ENCODE measurements at regions not wholly inside any gene's neighbourhood (a gene's known extent, or its start where the extent isn't known, plus 50 kb on each side); places are given as distances from the start of the nearest gene placed in this dataset.
"Not testable (repeated sequence)": the region's sequence is repeated elsewhere in the genome, so short reads cannot be mapped to it uniquely, and the experiment has no call there.

DNA sequence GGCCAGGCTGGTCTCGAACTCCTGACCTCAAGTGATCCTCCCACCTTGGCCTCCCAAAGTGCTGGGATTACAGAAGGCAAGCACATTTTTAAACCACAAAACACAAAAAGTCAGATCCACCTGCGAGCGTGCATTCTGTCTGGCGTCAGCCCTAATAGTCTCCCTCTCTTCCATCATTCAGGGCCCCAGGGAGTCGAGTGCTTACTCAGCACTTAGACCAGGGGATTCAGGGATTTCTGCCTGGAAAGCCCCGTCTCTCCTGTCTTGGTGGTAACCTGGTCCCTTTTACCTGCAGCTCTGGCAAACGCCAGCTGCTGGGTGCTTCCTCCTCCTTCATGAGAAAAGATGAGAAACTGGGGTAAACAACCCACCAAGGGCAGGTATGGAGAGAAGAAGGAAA lies 443.1 kb downstream of the SOX9 start:
- H3K4me3 ChIP-seq, result no peak overlapping the region
- no peaks in the 10 kb centered on the region for H3K9me3 ChIP-seq (replicated peaks)
- no peaks in the 10 kb centered on the region for H3K27me3 ChIP-seq (replicated peaks)
- no peak overlapping the region for H3K27ac ChIP-seq
- no peaks in the 10 kb centered on the region for H3K36me3 ChIP-seq
- H3K4me1 ChIP-seq (replicated peaks), result no peaks in the 10 kb centered on the region
- no peak for DNase-seq (ENCODE audit: low read depth in 1 of 2, low spot score in 2 of 2)

DNA sequence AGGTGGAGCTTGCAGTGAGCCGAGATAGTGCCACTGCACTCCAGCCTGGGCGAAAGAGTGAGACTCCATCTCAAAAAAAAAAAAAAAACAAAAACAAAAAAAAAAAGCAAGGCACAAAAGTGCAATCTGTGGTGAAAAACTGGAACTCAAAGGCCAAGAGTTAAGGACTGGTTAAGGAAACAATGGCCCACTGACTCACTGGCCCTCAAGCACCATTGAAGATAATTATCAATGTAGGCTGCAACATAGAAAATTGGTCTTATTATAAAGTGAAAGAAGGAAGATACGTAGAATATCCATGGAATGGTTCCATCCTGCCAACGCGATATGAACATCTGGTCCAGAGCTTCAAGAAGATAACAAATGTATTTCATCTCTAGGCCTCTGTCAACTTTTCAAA lies 444.2 kb downstream of the SOX9 start:
- H3K27me3 ChIP-seq (replicated peaks), result no peaks in the 10 kb centered on the region
- no peak for DNase-seq (ENCODE audit: low read depth in 1 of 2, low spot score in 2 of 2)

DNA sequence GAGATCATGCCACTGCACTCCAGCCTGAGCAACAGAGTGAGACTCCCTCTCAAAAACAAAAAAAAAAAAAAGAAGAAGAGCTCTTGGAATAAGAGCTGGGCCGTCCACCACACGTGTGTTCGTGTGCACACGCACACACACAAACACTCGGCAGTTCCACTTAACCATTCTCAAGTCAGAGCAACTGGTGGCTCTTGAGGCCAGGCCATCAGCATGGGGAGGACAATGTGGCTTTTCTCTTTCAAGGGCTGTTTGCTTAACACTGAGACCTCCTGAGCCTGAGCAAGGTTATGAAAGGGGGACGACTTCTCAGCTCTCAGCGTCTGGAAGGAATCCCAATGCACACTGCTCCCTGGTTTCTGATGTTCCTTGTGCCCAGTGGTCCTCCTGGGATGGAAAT lies 444.9 kb downstream of the SOX9 start:
- Histone ChIP-seq H3K36me3 (no peaks in the 10 kb centered on the region), H3K4me1 (replicated peaks) (no peaks in the 10 kb centered on the region), H3K27me3 (replicated peaks) (no peaks in the 10 kb centered on the region), H3K4me3 (no peak overlapping the region), H3K27ac (no peak overlapping the region), H3K9me3 (replicated peaks) (no peaks in the 10 kb centered on the region)
- DNase-seq (ENCODE audit: low read depth in 1 of 2, low spot score in 2 of 2), result no peak

More for the DNA sequence above, 444.2 kb downstream of the SOX9 start:
- no peak overlapping the region for H3K4me3 ChIP-seq
- no peak overlapping the region for H3K27ac ChIP-seq
- no peaks in the 10 kb centered on the region for H3K36me3 ChIP-seq
- H3K4me1 ChIP-seq (replicated peaks), result no peaks in the 10 kb centered on the region
- no peaks in the 10 kb centered on the region for H3K9me3 ChIP-seq (replicated peaks)

DNA sequence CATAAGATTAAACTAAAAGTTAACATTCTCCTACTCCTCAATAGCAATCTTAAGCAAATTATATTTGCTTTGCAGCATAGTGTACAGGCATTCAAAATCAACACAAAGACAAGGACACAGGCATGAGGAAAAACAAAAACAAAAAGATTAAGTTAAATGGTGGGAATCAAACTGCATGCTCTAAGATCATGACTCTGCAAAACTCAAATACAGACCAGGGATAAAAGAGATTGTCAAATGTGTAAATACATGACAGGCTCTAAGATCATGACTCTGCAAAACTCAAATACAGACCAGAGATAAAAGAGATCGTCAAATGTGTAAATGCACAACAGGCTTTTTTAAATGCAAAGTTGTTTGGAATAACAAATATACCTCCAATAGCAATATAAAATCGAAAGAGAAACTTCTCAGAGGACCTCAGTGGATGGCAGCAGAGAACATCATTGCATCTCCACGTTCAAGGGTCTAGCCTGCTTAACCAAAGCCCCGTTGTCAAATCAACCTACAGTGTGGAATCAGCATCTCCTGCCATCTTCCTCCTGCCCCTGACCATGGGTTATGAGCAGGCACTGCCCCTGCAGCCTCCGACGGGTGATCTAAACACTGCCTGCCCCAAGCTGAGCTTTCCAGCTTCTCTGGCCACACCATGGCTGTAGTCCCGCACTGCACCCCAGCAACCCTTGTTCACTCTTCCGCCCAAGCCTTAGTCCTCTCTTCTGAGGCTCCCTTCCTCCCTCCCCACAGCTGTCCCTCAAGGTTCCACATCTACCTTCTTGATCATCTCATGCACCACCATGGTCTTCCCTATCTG lies 446.1 kb downstream of the SOX9 start:
- H3K27ac ChIP-seq, result no peak overlapping the region
- no peak overlapping the region for H3K4me3 ChIP-seq
- no peaks in the 10 kb centered on the region for H3K36me3 ChIP-seq
- H3K9me3 ChIP-seq (replicated peaks), result no peaks in the 10 kb centered on the region
- no peaks in the 10 kb centered on the region for H3K4me1 ChIP-seq (replicated peaks)
- no peaks in the 10 kb centered on the region for H3K27me3 ChIP-seq (replicated peaks)
- no peak for DNase-seq (ENCODE audit: low read depth in 1 of 2, low spot score in 2 of 2)

DNA sequence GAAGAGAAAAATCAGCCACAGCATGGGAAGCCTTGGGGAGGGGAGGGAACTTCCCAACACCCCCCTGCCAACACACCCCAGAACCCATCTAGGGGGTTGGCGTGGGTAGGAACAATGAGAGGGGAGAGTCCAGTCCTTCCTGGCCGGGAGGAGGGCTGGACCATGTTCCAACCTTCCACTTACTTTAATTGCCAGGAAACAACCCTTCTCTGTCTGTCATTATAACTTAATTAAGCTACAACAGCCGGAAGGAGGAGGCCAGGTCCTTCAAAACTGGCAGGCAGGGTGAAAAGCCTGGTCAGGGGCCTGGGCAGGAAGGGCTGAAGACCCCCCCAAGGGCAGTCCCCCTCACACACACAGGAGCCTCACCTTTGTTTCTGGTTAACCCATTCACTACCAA lies 447.0 kb downstream of the SOX9 start:
- Histone ChIP-seq H3K4me1 (replicated peaks) (no peaks in the 10 kb centered on the region), H3K4me3 (no peak overlapping the region), H3K9me3 (replicated peaks) (no peaks in the 10 kb centered on the region), H3K27ac (no peak overlapping the region), H3K27me3 (replicated peaks) (no peaks in the 10 kb centered on the region), H3K36me3 (no peaks in the 10 kb centered on the region)
- DNase-seq (ENCODE audit: low read depth in 1 of 2, low spot score in 2 of 2), result no peak

DNA sequence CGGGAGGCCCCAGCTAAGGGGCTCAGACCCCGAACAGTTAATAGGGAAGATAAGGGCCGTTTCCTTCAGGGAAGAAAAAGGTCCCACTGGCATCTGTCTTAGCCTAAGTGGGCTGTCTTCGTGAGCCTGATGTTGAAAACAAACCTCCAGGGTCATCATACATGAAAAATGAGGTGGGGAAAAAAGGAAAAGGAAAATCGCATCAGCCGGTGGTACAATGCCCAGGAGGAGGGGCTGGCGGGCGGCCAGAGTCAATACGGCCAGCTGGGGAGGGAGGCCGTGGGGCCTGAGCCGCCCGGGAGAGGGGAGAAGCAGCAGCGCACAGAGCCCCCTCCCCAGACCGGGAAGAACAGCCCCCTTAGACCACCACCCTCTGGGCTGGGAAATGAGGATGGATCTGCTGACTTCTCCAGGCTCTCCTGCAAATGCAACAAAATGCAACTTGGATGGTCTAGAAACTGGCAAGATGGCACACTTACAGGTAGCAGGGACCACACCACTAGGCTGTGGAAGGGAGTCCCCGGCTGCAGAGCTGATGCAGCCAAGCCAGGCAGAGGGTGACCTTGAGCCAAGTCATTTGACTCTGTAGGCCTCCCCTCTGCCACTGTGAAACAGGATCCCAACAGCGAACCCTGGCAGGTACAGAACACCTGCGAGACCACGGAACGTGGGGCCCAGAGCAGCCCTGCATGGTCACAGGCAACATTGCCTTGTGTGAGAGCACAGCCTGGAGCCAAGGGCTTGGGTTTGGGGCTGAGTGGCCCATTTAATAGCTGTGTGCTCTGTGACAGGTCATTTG lies 448.5 kb downstream of the SOX9 start:
- Histone ChIP-seq H3K36me3 (no peaks in the 10 kb centered on the region), H3K27me3 (replicated peaks) (no peaks in the 10 kb centered on the region), H3K27ac (no peak overlapping the region), H3K4me3 (no peak overlapping the region), H3K4me1 (replicated peaks) (no peaks in the 10 kb centered on the region), H3K9me3 (replicated peaks) (no peaks in the 10 kb centered on the region)
- DNase-seq (ENCODE audit: low read depth in 1 of 2, low spot score in 2 of 2), result no peak

DNA sequence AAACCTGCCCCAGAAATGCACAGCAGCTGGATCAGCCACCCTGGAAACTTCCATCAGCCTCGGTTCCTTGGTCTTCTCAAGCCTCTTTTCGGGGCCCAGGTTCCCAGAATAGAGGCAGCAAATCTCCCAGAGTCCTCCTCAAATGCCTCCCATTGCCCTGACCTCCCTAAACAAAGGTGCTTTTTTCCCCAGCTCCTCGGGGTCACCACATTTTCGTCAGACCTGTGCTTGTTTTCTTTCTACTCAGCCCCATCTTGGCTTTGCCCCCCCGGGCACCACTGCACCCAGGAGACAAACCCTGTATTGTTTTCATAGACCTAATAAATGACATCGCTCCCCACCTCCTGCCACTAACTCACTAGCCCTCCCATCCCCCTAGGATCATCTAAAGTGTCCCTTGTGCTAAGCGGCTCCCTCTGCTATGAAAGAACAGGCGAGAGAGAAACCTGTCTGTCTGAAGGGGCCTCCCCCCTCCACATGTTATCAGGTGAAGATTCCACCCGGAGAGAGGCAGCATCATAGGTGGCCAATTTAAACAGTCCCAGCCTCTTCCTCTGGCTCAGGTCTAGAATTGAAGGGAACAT lies 451.1 kb downstream of the SOX9 start:
- no peak for DNase-seq (ENCODE audit: low read depth in 1 of 2, low spot score in 2 of 2)
- H3K4me1 ChIP-seq (replicated peaks), result no peaks in the 10 kb centered on the region
- no peaks in the 10 kb centered on the region for H3K9me3 ChIP-seq (replicated peaks)
- no peaks in the 10 kb centered on the region for H3K27me3 ChIP-seq (replicated peaks)
- no peaks in the 10 kb centered on the region for H3K36me3 ChIP-seq
- no peak overlapping the region for H3K27ac ChIP-seq
- no peak overlapping the region for H3K4me3 ChIP-seq

DNA sequence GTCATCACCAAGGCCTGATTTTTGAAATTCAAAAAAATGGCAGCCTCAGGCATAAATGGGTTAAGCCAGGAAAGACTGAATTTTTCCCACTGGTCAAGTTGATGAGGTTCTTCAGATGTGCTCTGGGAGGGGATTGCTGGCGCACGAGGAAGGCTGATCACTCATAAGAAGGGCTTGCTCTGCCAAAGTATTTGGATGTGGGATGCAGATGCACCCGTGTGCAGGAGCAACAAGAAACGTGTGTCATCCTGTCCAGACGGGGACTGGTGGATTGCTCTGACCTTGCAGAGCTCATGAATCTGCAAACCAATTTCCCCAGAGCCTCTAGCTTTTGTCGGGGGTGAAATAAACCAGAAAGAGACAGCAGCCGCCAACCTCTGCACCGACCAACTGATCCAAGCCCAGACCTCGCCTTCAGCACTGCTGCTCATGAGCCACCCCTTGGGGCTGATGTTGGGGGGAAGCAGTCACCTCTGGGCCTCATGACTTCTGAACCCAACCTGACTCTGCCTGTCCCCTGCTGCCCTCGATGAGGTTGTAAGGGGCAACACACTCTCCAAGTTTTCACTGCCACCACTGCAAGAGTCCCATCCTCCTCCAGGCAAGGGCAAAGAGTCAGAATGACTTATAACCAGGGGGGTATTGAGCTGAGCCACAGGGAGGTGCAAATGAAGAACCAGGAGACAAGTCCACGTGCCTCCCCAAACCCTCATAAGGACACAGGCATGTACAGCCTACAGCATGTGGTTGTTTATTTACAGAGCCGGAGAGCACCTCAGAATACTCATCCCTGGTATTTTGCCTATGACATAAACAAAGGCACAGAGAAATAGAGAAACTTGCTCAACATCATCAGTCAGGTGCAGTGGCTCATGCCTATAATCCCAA lies 452.0 kb downstream of the SOX9 start:
- H3K27ac ChIP-seq, result no peak overlapping the region
- DNase-seq (ENCODE audit: low read depth in 1 of 2, low spot score in 2 of 2), result no peak
- H3K36me3 ChIP-seq, result no peaks in the 10 kb centered on the region
- H3K27me3 ChIP-seq (replicated peaks), result no peaks in the 10 kb centered on the region
- no peaks in the 10 kb centered on the region for H3K4me1 ChIP-seq (replicated peaks)
- H3K9me3 ChIP-seq (replicated peaks), result no peaks in the 10 kb centered on the region
- no peak overlapping the region for H3K4me3 ChIP-seq

DNA sequence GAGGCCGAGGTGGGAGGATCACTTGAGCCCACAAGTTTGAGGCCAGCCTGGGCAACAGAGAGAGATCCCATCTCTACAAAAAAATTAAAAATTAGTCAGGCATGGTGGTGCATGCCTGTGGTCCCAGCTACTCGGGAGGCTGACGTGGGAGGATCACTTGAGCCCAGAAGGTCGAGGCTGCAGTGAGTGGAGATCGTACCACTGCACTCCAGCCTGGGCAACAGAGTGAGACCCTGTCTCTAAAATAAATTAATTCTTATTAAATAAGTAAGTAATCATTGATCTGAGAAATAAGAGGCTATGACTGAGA lies 452.6 kb downstream of the SOX9 start:
- not testable (repeated sequence) for H3K4me1 ChIP-seq (replicated peaks); H3K4me3 ChIP-seq; H3K27ac ChIP-seq; H3K27me3 ChIP-seq (replicated peaks); DNase-seq (ENCODE audit: low read depth in 1 of 2, low spot score in 2 of 2); H3K36me3 ChIP-seq; H3K9me3 ChIP-seq (replicated peaks)

DNA sequence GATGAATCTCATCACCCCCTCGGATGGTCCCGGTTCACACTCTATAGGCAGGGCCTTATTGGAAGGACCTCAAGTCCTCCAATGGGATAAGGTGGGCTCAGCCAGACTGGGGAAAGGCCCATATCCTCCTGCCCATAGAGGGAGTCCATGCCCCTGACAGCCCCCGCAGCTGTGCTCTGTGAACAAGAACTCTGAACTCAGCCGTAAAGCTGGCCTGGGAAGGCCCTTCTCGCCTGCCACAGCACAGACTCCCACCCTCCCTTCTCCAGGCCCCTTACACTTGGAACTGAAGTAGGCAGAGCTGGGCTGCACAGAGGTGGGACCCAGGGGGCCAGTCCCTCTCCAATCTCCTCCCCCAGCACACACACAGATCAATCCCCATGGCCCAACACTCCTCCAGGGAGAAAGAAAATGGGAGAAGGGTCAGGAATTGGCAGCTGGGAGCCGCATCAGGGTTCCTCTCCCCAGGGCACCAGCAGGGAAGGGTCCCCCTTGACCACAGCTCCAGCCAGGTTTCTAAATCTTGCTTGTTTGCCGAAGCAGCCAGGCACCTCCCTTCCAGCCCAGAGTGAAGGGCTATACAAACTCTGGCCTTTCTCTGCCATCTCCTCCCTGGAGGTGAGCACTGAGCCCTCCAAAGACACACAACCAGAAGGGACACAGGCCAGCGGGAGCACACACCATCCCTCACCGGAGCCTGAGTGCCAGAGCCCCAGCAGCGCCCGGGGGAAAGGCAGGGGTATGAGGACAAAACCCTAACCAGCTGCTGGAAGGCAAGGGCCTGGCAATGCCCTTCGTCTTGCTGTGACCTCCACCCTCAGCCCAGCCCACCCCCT lies 454.1 kb downstream of the SOX9 start:
- Histone ChIP-seq H3K27ac (no peak overlapping the region), H3K27me3 (replicated peaks) (no peaks in the 10 kb centered on the region), H3K4me3 (no peak overlapping the region), H3K36me3 (no peaks in the 10 kb centered on the region), H3K4me1 (replicated peaks) (no peaks in the 10 kb centered on the region), H3K9me3 (replicated peaks) (no peaks in the 10 kb centered on the region)
- no peak for DNase-seq (ENCODE audit: low read depth in 1 of 2, low spot score in 2 of 2)

DNA sequence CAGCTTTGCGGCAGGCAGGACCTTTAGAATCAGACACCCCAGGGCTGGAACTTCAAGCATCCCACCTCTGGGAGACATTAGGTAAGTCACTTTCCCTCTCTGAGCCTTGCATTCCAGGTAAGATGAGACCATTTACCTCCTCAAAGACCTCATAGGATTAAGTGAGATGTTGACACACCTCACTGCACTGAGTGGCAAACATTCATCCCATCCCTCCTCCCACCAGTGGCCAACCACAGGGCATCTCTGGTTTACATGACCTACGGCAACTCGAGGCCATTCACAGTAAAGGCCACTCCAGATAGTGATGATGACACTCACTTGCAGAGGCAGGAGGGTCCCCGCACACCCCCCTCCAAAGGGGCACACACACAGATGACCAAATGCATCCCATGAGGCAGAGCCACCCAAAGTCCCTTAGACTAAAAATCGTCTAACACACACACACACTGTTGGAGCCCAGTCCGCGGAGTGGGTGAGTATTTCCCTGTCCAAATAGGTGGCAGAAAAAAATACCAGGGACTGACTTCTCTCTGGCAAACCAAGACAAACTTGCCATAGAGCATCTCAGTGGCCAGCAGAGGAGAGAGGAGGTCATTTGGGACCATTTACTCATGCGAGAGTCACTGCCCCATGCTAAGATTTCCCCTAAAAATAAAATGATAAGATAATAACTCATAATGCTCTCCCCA lies 454.9 kb downstream of the SOX9 start:
- H3K9me3 ChIP-seq (replicated peaks), result no peaks in the 10 kb centered on the region
- no peak for DNase-seq (ENCODE audit: low read depth in 1 of 2, low spot score in 2 of 2)
- H3K4me3 ChIP-seq, result no peak overlapping the region
- H3K4me1 ChIP-seq (replicated peaks), result no peaks in the 10 kb centered on the region
- H3K36me3 ChIP-seq, result no peaks in the 10 kb centered on the region
- no peak overlapping the region for H3K27ac ChIP-seq
- H3K27me3 ChIP-seq (replicated peaks), result no peaks in the 10 kb centered on the region

DNA sequence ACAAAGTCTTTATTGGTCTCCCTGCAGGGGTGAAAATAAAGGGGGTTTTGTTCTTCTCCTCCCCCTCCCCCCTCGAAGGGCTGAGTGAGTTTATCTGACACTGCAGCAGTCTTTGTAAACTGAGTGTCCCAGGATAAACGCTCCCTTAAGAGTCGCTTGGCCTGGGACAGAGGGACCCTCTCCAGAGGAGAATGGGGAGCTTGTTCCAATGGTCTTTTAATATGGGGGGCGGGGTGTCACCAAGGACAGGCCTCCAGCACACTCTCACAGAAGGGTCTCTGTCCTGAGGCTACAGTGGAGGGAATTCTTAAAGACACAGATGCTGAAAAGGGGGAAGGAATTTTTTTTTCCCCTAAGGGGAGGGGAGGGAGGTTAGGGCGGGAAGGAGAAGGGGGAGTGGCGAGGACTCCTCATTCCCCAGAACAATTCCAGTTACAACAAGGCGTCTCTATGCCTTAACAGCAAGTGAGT lies 455.5 kb downstream of the SOX9 start:
- no peak for DNase-seq (ENCODE audit: low read depth in 1 of 2, low spot score in 2 of 2)
- H3K4me3 ChIP-seq, result no peak overlapping the region
- H3K36me3 ChIP-seq, result no peaks in the 10 kb centered on the region
- no peak overlapping the region for H3K27ac ChIP-seq
- H3K4me1 ChIP-seq (replicated peaks), result no peaks in the 10 kb centered on the region
- H3K27me3 ChIP-seq (replicated peaks), result no peaks in the 10 kb centered on the region
- no peaks in the 10 kb centered on the region for H3K9me3 ChIP-seq (replicated peaks)

Data from SJSA1 (cell line).